ENCODE measurements at regions not wholly inside any gene's neighbourhood (a gene's known extent, or its start where the extent isn't known, plus 50 kb on each side); places are given as distances from the start of the nearest gene placed in this dataset.
"Not testable (repeated sequence)": the region's sequence is repeated elsewhere in the genome, so short reads cannot be mapped to it uniquely, and the experiment has no call there.

GRCh38 chr4:103998756-103999155 is 279.0 kb upstream of the TACR3 start:
- no peak for DNase-seq (ENCODE audit: low read depth, low spot score)

DNA sequence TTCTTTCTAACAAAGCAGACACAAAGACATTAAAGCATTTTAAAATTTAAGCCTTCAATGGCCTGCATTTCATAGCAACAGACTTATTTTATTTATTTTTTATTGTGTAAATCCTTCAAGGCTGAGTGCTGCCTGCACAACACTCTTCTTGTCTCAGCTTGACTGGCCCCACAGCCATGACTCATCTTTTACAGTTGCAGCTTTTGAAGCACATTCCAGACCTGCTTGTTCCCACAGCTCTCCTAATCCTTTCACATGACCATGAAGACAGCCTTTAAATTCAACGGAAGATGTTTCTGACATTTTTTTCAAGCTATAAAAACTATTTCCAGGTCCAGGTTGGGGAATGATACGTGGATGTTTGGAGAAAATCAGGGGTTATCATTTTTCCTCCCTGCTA is 276.9 kb upstream of the TACR3 start:
- peak; percentile 9 for DNase-seq (ENCODE audit: low read depth, low spot score)

- no peak for DNase-seq (ENCODE audit: low read depth, low spot score)
Observed at GRCh38 chr4:103996064-103996463, 276.3 kb upstream of the TACR3 start.

DNA sequence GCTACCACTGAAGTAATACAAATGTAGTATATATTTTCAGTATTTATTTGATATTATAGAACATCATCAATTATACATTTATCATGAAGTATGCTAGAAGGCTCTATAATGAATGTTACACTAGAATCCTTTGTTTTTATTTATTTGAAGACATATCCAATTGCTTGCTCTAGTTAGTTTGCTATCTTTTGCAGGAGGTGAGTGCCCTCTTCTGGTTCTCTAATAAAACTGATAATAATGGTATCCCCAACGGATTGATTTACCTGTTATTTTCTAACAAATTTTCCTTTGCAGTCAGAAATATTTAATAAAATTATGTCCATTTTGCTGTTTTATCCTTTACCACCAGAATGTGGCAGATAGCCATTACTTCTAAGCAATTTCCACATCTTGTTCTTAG is 274.3 kb upstream of the TACR3 start:
- no peak for DNase-seq (ENCODE audit: low read depth, low spot score)

DNA sequence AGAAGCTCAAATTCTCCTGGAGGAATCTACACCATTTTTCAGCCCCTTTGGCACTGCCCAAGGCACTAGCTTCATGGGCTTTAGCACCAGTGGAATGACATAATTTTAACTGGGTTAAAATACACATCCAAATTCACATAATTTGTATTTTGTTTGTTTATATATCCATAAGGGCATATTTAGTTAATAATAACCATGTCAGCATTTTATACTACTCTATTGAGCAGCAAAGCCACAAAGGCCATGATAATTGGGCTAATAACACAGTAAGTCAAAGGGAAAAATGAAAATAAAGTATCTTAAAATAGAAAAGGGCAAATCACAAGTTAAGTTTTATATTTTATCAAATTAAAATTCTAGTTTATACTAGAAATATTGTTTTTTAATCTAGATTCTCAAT is 262.7 kb upstream of the TACR3 start:
- DNase-seq (ENCODE audit: low read depth, low spot score): no peak

DNA sequence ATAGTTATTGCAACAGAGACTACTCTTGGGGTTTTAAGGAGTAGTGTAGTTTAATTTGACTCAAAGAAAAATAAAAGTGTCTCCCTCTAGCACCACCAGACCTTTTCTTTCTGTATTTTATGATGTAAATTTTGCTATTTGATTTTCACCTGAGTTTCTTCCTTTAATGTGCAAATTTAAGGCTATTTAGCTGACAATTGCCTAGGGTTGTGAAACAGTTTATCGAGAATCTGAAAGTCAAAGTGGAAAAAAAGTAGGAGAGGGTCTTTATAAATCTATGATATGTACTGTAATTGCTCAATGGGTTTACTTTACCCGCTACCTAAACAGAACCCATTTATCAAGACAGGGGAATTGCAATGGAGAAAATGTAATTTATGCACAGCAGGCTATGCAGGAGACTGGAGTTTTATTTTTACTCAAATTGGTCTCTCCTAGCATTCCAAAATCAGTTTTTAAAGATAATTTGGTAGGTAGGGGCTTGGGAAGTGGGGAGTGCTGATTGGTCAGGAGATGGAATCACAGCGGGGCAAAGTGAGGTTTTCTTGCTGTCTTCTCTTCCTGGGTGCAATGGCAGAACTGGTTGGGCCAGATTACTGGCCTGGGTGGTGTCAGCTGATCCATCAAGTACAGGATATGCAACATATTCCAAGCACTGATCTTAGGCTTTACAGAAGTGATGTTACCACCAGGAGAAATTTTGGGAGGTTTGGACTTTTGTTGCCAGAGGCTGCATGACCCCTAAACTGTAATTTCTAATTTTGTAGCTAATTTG is 228.6 kb upstream of the TACR3 start:
- no peak for DNase-seq (ENCODE audit: low read depth, low spot score)

- no peak for DNase-seq (ENCODE audit: low read depth, low spot score)
Observed at GRCh38 chr4:103947617-103948016, 227.8 kb upstream of the TACR3 start.

DNA sequence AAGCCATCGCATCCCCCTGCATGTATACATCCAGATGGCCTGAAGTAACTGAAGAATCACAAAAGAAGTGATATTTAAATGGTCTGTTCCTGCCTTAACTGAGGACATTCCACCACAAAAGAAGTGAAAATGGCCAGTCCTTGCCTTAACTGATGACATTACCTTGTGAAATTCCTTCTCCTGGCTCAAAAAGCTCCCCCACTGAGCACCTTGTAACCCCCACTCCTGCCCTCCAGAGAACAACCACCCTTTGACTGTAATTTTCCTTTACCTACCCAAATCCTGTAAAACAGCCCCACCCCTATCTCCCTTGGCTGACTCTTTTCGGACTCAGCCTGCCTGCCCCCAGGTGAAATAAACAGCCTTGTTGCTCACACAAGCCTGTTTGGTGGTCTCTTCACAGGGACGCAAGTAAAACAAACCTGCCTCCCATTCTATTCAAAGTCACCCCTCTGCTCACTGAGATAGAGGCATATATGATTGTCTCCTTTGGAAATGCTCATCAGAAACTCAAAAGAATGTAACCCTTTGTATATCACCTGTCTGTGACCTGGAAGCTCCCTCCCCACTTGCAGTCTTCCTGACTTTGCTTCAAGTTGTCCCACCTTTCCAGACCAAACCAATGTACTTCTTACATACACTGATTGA is 227.0 kb upstream of the TACR3 start:
- not testable (repeated sequence) for DNase-seq (ENCODE audit: low read depth, low spot score)

- no peak for DNase-seq (ENCODE audit: low read depth, low spot score)
Observed at GRCh38 chr4:103938488-103938887, 218.7 kb upstream of the TACR3 start.

DNA sequence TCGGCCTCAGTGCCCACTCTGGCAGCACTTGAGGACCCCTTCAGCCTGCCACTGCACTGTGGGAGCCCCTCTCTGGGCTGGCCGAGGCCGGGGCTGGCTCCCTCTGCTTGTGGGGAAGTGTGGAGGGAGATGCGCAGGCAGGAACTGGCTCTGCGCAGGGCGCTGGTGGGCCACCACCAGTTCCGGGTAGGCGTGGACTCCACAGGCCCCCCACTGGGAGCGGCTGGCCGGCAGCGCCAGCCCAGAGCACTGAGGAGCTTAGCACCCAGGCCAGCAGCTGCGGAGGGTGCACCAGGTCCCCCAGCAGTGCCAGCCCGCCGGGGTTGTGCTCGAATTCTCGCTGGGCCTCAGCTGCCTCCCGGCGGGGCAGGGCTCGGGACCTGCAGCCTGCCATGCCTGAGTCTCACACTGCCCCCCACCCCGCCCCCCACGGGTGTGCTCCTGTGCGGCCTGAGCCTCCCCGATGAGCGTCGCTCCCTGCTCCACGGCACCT is 216.9 kb upstream of the TACR3 start:
- no peak for DNase-seq (ENCODE audit: low read depth, low spot score)

DNA sequence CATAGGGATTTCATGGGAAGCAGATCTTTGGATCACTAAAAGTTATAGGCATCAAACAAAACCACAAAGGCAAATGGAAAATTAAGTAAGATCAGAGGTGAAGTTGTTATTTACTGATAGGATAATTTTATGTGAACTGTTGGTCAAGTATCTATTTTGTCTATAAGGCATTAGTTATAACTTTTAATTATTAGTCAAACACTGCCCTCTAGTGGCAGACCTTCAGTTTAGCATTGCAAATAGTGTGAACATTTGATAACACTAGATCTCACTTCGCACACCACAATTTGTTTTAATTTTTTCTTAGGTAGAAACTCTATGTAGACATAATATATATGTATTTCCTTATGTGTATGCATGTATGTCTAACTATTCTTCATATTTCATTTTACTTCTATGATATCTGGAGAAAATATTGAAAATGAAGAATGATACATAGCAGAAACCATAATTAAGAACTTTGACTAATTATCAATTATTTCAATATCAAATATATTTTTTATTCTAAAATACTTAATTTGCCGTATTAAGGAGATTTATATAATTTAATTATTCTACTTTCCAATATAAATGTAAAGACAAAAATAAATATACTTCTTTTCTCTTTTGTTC is 214.5 kb upstream of the TACR3 start:
- peak; percentile 10 for DNase-seq (ENCODE audit: low read depth, low spot score)

DNA sequence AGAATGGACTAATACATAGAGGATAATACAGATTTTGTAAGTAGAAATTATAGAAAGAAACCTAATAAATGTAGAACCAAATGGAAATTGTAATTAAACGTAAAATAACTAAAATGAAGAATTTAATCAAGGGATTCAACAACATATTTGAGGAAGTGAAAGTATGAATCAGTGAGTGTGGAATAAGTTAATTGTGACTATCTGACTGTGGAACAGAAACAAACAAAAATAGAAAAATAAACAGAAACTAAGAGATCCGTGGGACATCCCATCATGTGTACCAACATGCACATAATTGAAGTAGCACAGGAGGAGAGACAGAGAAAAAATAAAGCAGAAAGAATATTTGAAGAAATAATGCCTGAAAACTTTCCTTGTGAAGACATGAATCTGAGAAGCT is 208.6 kb upstream of the TACR3 start:
- no peak for DNase-seq (ENCODE audit: low read depth, low spot score)

DNA sequence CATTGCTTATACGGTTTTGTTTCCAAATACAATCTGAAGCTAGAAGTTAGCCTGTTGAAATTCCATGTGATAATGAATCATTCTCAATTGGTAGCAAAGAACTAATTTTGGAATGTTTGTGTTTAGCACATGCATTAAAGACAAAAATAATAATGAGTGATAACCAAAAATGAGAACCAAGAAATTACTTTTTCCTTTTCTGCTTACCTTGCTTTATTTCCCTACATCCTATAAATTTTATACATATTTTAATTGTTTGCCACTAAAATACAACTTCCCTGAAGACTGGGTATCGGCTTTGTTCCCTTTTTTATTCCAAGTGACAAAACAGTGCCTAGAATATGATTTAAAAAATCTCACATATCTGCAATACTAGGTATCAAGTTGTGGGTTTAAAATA is 203.8 kb upstream of the TACR3 start:
- no peak for DNase-seq (ENCODE audit: low read depth, low spot score)

DNA sequence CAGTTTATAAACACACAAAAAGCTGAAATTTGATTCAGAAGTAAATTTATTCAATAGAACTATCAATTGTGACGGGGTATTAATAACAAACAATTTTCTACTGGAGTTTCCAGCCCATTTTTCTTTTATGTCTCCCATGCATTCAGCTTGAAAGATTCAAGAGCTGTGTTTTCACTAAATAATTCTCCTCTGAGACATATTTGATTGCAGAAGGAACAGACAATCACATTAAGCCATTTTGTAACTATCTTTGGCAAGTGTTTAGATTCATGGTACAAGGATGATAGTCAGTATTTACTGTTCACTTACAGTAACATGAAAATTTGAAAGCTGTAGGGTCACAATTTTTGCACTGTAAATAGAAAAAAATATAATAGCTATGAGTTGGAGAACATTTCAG is 198.4 kb upstream of the TACR3 start:
- no peak for DNase-seq (ENCODE audit: low read depth, low spot score)

DNA sequence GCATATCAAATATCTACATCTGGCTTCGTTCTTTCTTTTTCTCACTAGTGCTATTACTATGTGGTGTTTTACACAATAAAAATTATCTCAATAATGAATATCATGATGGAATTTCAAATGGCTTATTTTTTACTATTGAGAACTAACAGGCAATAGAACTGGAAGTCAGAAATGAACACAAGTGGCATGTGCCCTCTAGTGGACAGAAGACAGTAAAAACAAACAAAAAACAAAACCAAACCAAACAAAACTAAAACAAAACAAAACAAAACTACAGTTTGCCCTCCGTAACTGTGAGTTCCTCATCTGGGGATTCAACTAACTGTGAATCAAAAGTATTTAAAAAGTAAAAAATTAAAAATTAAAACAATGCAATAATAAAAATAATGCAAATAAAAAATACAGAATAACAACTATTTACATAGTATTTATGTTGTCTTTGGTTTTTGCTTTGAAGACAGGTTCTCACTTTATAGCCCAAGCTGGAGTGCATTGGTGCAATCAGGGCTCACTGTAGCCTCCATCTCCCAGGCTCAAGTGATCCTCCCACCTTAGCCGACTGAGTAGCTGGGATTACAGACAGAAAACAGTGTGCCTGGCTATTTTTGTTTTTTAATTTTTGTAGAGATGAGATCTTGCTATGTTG is 195.6 kb upstream of the TACR3 start:
- no peak for DNase-seq (ENCODE audit: low read depth, low spot score)

DNA sequence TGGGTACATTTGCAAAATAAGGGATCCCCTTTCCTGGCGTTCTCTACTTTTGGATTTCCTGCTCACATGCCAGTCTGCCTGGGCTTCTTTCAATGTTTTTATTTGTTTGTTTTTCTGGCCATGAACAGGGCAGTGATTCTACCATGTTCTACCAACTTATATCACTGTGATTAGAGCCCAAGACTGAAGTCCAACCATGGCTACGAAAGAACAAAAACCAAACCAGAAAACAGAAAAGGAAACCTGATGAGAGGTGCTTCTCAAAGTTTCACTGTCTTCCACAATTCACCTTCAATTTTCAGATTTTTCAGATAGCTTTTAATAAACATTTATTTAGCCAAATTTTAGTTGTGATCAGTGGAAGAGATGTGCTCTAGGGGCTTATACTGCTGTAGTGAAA is 187.6 kb upstream of the TACR3 start:
- DNase-seq (ENCODE audit: low read depth, low spot score): no peak

GRCh38 chr4:103904123-103904522 is 184.3 kb upstream of the TACR3 start:
- DNase-seq (ENCODE audit: low read depth, low spot score): no peak

- DNase-seq (ENCODE audit: low read depth, low spot score): no peak
Observed at GRCh38 chr4:103902730-103903129, 182.9 kb upstream of the TACR3 start.

- no peak for DNase-seq (ENCODE audit: low read depth, low spot score)
Observed at GRCh38 chr4:103895876-103896465, 176.2 kb upstream of the TACR3 start.

DNA sequence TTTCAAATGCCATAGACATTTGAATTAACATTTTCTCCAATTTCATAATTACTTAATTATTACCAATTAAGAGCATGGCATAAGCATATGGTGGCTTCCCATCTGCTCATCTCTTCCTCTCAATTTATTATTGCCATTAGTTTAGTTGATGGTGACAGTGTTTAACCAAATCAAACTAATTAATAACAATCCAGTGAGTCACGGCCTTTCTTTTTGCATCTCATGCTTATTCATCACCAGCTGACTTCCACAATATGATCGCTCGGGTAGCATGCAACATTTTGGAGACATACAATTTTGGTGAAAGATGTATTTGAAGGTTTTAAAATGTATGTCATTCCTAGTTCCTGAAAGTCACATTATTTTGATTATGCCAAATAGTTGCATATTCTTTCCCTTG is 172.8 kb upstream of the TACR3 start:
- no peak for DNase-seq (ENCODE audit: low read depth, low spot score)

DNA sequence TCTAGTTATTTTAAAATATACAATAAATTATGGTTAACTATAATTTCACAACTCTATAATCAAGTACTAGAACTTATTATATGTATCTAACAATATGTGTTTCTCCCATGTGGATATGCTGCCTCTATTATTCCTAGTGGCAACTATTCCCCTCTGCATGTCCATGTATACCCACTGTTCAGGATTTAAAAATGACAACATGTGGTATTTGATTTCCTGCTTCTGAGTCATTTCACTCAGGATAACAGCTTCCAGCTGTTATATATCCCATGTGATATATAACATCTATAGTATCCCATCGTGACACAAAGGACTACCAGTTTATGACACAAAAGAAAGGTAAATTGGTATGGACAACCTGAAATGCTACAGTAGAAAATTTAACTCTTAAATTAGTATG is 167.4 kb upstream of the TACR3 start:
- no peak for DNase-seq (ENCODE audit: low read depth, low spot score)

GRCh38 chr4:103885152-103885551 is 165.4 kb upstream of the TACR3 start:
- DNase-seq (ENCODE audit: low read depth, low spot score): no peak

Measured in smooth muscle cell of the brain vasculature (primary cell).